Mesenchymal stem cell (in vitro differentiated cells and primary cell): ENCODE measurements at regions not wholly inside any gene's neighbourhood (a gene's known extent, or its start where the extent isn't known, plus 50 kb on each side); places are given as distances from the start of the nearest gene placed in this dataset.

Experiments used
- DNase-seq: peaks from one replicate; pipeline ENCODE4 v3.0.0-alpha.2; 2013
- H2AFZ ChIP-seq: one replicate; pipeline ENCODE4 v1.6.1; 2013; ENCODE audit warnings: low read depth, mild to moderate bottlenecking, control low read depth, inconsistent platforms, low read length, moderate library complexity
- H2AK5ac ChIP-seq: 2 replicates; pipeline ENCODE4 v1.6.1; 2013; ENCODE audit warnings: low read length, moderate library complexity, mild to moderate bottlenecking, inconsistent platforms; ENCODE audit not compliant: severe bottlenecking
- H2BK120ac ChIP-seq: one replicate; pipeline ENCODE4 v1.6.1; 2013; ENCODE audit warnings: low read depth, mild to moderate bottlenecking, inconsistent platforms, low read length, moderate library complexity
- H2BK12ac ChIP-seq, 2 experiments: one replicate each; pipeline ENCODE4 v1.6.1; 2013; ENCODE audit warnings: inconsistent platforms in 2 of 2, low read length in 2 of 2, mild to moderate bottlenecking in 2 of 2, moderate library complexity in 2 of 2, control low read depth in 1 of 2
- H2BK15ac ChIP-seq: one replicate; pipeline ENCODE4 v1.6.1; 2013; ENCODE audit warnings: mild to moderate bottlenecking, low read depth, inconsistent platforms; ENCODE audit not compliant: poor library complexity, severe bottlenecking
- H2BK5ac ChIP-seq: 2 replicates; pipeline ENCODE4 v1.6.1; 2013; ENCODE audit warnings: low read depth, mild to moderate bottlenecking, low read length, control low read depth, inconsistent platforms; ENCODE audit not compliant: poor library complexity, severe bottlenecking
- H3K14ac ChIP-seq, 2 experiments: one replicate each; pipeline ENCODE4 v1.6.1; 2013; ENCODE audit warnings: inconsistent platforms in 2 of 2, low read length in 2 of 2, control low read depth in 1 of 2, mild to moderate bottlenecking in 1 of 2, moderate library complexity in 1 of 2
- H3K18ac ChIP-seq, 2 experiments: one replicate each; pipeline ENCODE4 v1.6.1; 2013; ENCODE audit warnings: inconsistent platforms in 2 of 2, low read length in 2 of 2, control low read depth in 1 of 2, low read depth in 1 of 2, mild to moderate bottlenecking in 1 of 2
- H3K23ac ChIP-seq, 2 experiments: one replicate each; pipeline ENCODE4 v1.6.1; 2013; ENCODE audit warnings: inconsistent platforms in 2 of 2, low read length in 2 of 2, mild to moderate bottlenecking in 2 of 2, moderate library complexity in 2 of 2, control low read depth in 1 of 2
- H3K27ac ChIP-seq: 2 replicates; pipeline ENCODE4 v1.5.1; 2013; ENCODE audit warnings: mild to moderate bottlenecking, moderate library complexity, low read length, control low read depth, inconsistent platforms; ENCODE audit not compliant: poor library complexity, severe bottlenecking
- H3K27me3 ChIP-seq, 2 experiments: 2 replicates each; pipeline versions ENCODE4 v1.6.1 to v1.7.0; 2013; ENCODE audit warnings: low read length in 2 of 2, mild to moderate bottlenecking in 2 of 2, moderate library complexity in 2 of 2, control low read depth in 1 of 2, inconsistent platforms in 1 of 2; ENCODE audit not compliant: control insufficient read depth in 1 of 2, insufficient read depth in 1 of 2
- H3K36me3 ChIP-seq, 2 experiments: 2 replicates each; pipeline versions ENCODE4 v1.6.1 to v1.7.0; 2013; ENCODE audit warnings: low read length in 2 of 2, control low read depth in 1 of 2, inconsistent platforms in 1 of 2, low read depth in 1 of 2, mild to moderate bottlenecking in 1 of 2; ENCODE audit not compliant: insufficient read depth in 2 of 2, control insufficient read depth in 1 of 2
- H3K4ac ChIP-seq, 2 experiments: one replicate each; pipeline ENCODE4 v1.6.1; 2013; ENCODE audit warnings: inconsistent platforms in 2 of 2, low read length in 2 of 2, mild to moderate bottlenecking in 2 of 2, moderate library complexity in 2 of 2, control low read depth in 1 of 2, low read depth in 1 of 2
- H3K4me1 ChIP-seq: 2 replicates; pipeline ENCODE4 v1.6.1; 2013; ENCODE audit warnings: low read depth, low read length, control low read depth; ENCODE audit not compliant: control insufficient read depth, insufficient read depth
- H3K4me2 ChIP-seq: 2 replicates; pipeline ENCODE4 v1.6.1; 2013; ENCODE audit warnings: low read length, mild to moderate bottlenecking, inconsistent platforms; ENCODE audit not compliant: poor library complexity, severe bottlenecking
- H3K4me3 ChIP-seq, 2 experiments: 2 replicates each; pipeline versions ENCODE4 v1.5.1 to v1.7.0; 2013; ENCODE audit warnings: low read length in 2 of 2, mild to moderate bottlenecking in 2 of 2, control low read depth in 1 of 2, low read depth in 1 of 2; ENCODE audit not compliant: insufficient read depth in 1 of 2
- H3K79me1 ChIP-seq: replicated peaks from 2 replicates; pipeline ENCODE4 v1.6.1; 2013; ENCODE audit warnings: mild to moderate bottlenecking, control low read depth, low read length, inconsistent platforms; ENCODE audit not compliant: poor library complexity, severe bottlenecking
- H3K9ac ChIP-seq: 2 replicates; pipeline ENCODE4 v1.7.0; 2013; ENCODE audit warnings: mild to moderate bottlenecking, low read length, moderate library complexity
- H3K9me3 ChIP-seq: 2 replicates; pipeline ENCODE4 v1.7.0; 2013; ENCODE audit warnings: mild to moderate bottlenecking, low read length; ENCODE audit not compliant: control insufficient read depth
- H4K8ac ChIP-seq: one replicate; pipeline ENCODE4 v1.6.1; 2013; ENCODE audit warnings: inconsistent platforms, mild to moderate bottlenecking, low read length, moderate library complexity
- H4K91ac ChIP-seq: one replicate; pipeline ENCODE4 v1.6.1; 2013; ENCODE audit warnings: mild to moderate bottlenecking, low read length, inconsistent platforms
- WGBS: methylation state at CpG from one replicate; pipeline ENCODE4 v1.1.7; 2013; ENCODE audit warnings: mixed read lengths; 5-methylcytosine and 5-hydroxymethylcytosine counted together

- no peak for DNase-seq
- Histone ChIP-seq H3K27ac (no peak overlapping the region), H3K4ac (no peak overlapping the region), H2BK15ac (no peak overlapping the region), H4K91ac (no peak overlapping the region), H3K9me3 (no peaks in the 10 kb centered on the region), H3K4me1 (no peaks in the 10 kb centered on the region), H3K14ac (no peak overlapping the region), H3K36me3 (no peaks in the 10 kb centered on the region), H3K9ac (no peak overlapping the region), H4K8ac (no peak overlapping the region), H3K4me2 (no peak overlapping the region), H3K79me1 (no peaks in the 10 kb centered on the region), H2AK5ac (no peak overlapping the region), H3K18ac (no peak overlapping the region), H2AFZ (no peak overlapping the region), H3K23ac (no peak overlapping the region), H3K27me3 (no peaks in the 10 kb centered on the region), H2BK5ac (no peak overlapping the region), H2BK12ac (no peak overlapping the region), H3K4me3 (no peak overlapping the region), H2BK120ac (no peak overlapping the region)
- 100% methylated on average over 1 of the region's 2 CpGs for WGBS
Measured at GRCh38 chr2:83168377-83168776, 1290.7 kb downstream of the SUCLG1 start.

- Histone ChIP-seq H3K9me3 (no peaks in the 10 kb centered on the region), H3K9ac (no peak overlapping the region), H2AFZ (no peak overlapping the region), H2BK15ac (no peak overlapping the region), H3K4ac (no peak overlapping the region), H2BK5ac (no peak overlapping the region), H2AK5ac (no peak overlapping the region), H2BK120ac (no peak overlapping the region), H3K4me3 (no peak overlapping the region), H3K36me3 (no peaks in the 10 kb centered on the region), H4K8ac (no peak overlapping the region), H3K18ac (no peak overlapping the region), H3K27ac (no peak overlapping the region), H3K4me1 (no peaks in the 10 kb centered on the region), H2BK12ac (no peak overlapping the region), H4K91ac (no peak overlapping the region), H3K4me2 (no peak overlapping the region), H3K27me3 (no peaks in the 10 kb centered on the region), H3K23ac (no peak overlapping the region), H3K14ac (no peak overlapping the region), H3K79me1 (no peaks in the 10 kb centered on the region)
- 87% methylated on average over 2 of the region's 3 CpGs for WGBS
- no peak for DNase-seq
Measured at GRCh38 chr2:83162421-83162820, 1296.7 kb downstream of the SUCLG1 start.

- Histone ChIP-seq H2AK5ac (no peak overlapping the region), H3K4ac (no peak overlapping the region), H3K4me1 (no peaks in the 10 kb centered on the region), H2BK15ac (no peak overlapping the region), H2BK5ac (no peak overlapping the region), H3K79me1 (no peaks in the 10 kb centered on the region), H3K23ac (no peak overlapping the region), H3K9ac (no peak overlapping the region), H3K27ac (no peak overlapping the region), H3K18ac (no peak overlapping the region), H4K8ac (no peak overlapping the region), H3K27me3 (no peaks in the 10 kb centered on the region), H3K9me3 (no peaks in the 10 kb centered on the region), H2AFZ (no peak overlapping the region), H2BK12ac (no peak overlapping the region), H3K4me2 (no peak overlapping the region), H3K14ac (no peak overlapping the region), H3K4me3 (no peak overlapping the region), H4K91ac (no peak overlapping the region), H2BK120ac (no peak overlapping the region), H3K36me3 (no peaks in the 10 kb centered on the region)
- 33% methylated on average over 1 of the region's 3 CpGs for WGBS
- DNase-seq, result no peak
Measured at GRCh38 chr2:83160571-83160970, 1298.5 kb downstream of the SUCLG1 start.

- no peak overlapping the region for H4K8ac ChIP-seq
- no peaks in the 10 kb centered on the region for H3K36me3 ChIP-seq
- no peak overlapping the region for H3K23ac ChIP-seq
- no peak overlapping the region for H2BK120ac ChIP-seq
- no peak overlapping the region for H2BK12ac ChIP-seq
- no peak overlapping the region for H2BK5ac ChIP-seq
- no peak overlapping the region for H3K4me3 ChIP-seq
- no peaks in the 10 kb centered on the region for H3K27me3 ChIP-seq
- H3K9ac ChIP-seq, result no peak overlapping the region
- 84% methylated on average over 6 of the region's 8 CpGs for WGBS
- no peak overlapping the region for H3K14ac ChIP-seq
- no peak overlapping the region for H3K4me2 ChIP-seq
- H3K27ac ChIP-seq, result no peak overlapping the region
- no peak overlapping the region for H2AK5ac ChIP-seq
- H3K4me1 ChIP-seq, result no peaks in the 10 kb centered on the region
- H3K79me1 ChIP-seq, result no peaks in the 10 kb centered on the region
- H3K9me3 ChIP-seq, result no peaks in the 10 kb centered on the region
- H3K18ac ChIP-seq, result no peak overlapping the region
- H4K91ac ChIP-seq, result no peak overlapping the region
- no peak overlapping the region for H2BK15ac ChIP-seq
- no peak overlapping the region for H3K4ac ChIP-seq
- H2AFZ ChIP-seq, result no peak overlapping the region
- no peak for DNase-seq
Measured at GRCh38 chr2:83155826-83156225, 1303.3 kb downstream of the SUCLG1 start.
